Panc1 (cell line): ENCODE measurements at regions not wholly inside any gene's neighbourhood (a gene's known extent, or its start where the extent isn't known, plus 50 kb on each side); places are given as distances from the start of the nearest gene placed in this dataset.

Experiments used
- ATAC-seq: fragments of 200-7000 bp; cut with Tn5 transposase; 2 replicates; pipeline ENCODE4 v1.9.1; 2020; ENCODE audit warnings: mild to moderate bottlenecking, moderate library complexity
- BruUV-seq: library from RNA; stranded (reverse); fragments of 400-500 nt; replicated peaks from 2 replicates; lab custom pipeline; 2021; lab: Mats Ljungman, UMichigan
- CTCF ChIA-PET: fragments of 300-600 bp; sonication (Branson Sonifier 250); formaldehyde crosslinking; loops from one replicate; lab custom pipeline; 2022; ENCODE audit warnings: antibody characterized with exemption; lab: Charles Lee
- POLR2A ChIA-PET: fragments of 300-600 bp; sonication (Branson Sonifier 250); formaldehyde crosslinking; loops from one replicate; lab custom pipeline; 2022; ENCODE audit warnings: antibody characterized with exemption; lab: Charles Lee
- DNase-seq: peaks from one replicate; pipeline ENCODE4 v3.0.0-alpha.2; 2010; ENCODE audit warnings: low read depth, low spot score
- H3K27ac ChIP-seq: 2 replicates; pipeline ENCODE4 v1.5.1; 2011; ENCODE audit warnings: mild to moderate bottlenecking, low read length, inconsistent platforms
- H3K27me3 ChIP-seq: fragments of 200-500 bp; sonication (Bioruptor generic); 2 replicates; pipeline ENCODE4 v1.6.0; 2014; ENCODE audit warnings: low read length, inconsistent platforms; ENCODE audit not compliant: control insufficient read depth, insufficient read depth
- H3K36me3 ChIP-seq: fragments of 200-500 bp; sonication (Bioruptor generic); 2 replicates; pipeline ENCODE4 v1.5.1; 2014; ENCODE audit warnings: inconsistent platforms, mild to moderate bottlenecking, low read length, moderate library complexity; ENCODE audit not compliant: control insufficient read depth, insufficient read depth
- H3K4me1 ChIP-seq: 2 replicates; pipeline ENCODE4 v1.5.1; 2011; ENCODE audit warnings: inconsistent platforms, mild to moderate bottlenecking, low read length, moderate library complexity; ENCODE audit not compliant: control insufficient read depth, insufficient read depth
- H3K4me3 ChIP-seq, 2 experiments: 2 replicates each; pipeline ENCODE4 v1.5.1; 2011 to 2012; ENCODE audit warnings: low read depth in 2 of 2, low read length in 2 of 2, mild to moderate bottlenecking in 2 of 2, inconsistent platforms in 1 of 2, moderate library complexity in 1 of 2
- H3K9me3 ChIP-seq: fragments of 200-500 bp; sonication (Bioruptor generic); 2 replicates; pipeline ENCODE4 v1.5.1; 2014; ENCODE audit warnings: low read depth, mild to moderate bottlenecking, inconsistent platforms, low read length, moderate library complexity; ENCODE audit not compliant: control insufficient read depth, insufficient read depth
- CTCF ChIP-seq: fragments of 450-650 bp; IDR thresholded peaks from 2 replicates; pipeline ENCODE4 v1.5.1; 2017; ENCODE audit warnings: mild to moderate bottlenecking
- POLR2AphosphoS5 ChIP-seq: IDR thresholded peaks from 2 replicates; pipeline ENCODE4 v1.6.1; 2012; ENCODE audit warnings: mild to moderate bottlenecking, low read depth, low read length, moderate library complexity
- SIN3A ChIP-seq: IDR thresholded peaks from 2 replicates; pipeline ENCODE4 v1.6.1; 2012; ENCODE audit warnings: low read depth, mild to moderate bottlenecking, low read length, moderate library complexity, borderline replicate concordance; ENCODE audit not compliant: insufficient read depth
- TCF7L2 ChIP-seq: IDR thresholded peaks from 2 replicates; pipeline ENCODE4 v1.6.1; 2011; ENCODE audit warnings: mild to moderate bottlenecking, low read depth, low read length, inconsistent platforms
- in situ Hi-C: cut with HindIII; loops from 2 replicates; pipeline ENCODE4 v1.10.0; 2016; ENCODE audit warnings: low sequenced_read_pairs, low pct_unique_long_range_greater_than_20kb
- intact Hi-C: fragments of 100-400 bp; cut with micrococcal nuclease; formaldehyde crosslinking; loops from one replicate; pipeline ENCODE4 v1.10.0; 2022; ENCODE audit not compliant: unreplicated experiment
- TF ChIP-seq, protein P1 (sequence below), 2 experiments: IDR thresholded peaks; 2 replicates each; pipeline ENCODE4 v1.6.1; 2011 to 2012; ENCODE audit warnings: low read depth in 2 of 2, control low read depth in 1 of 2, low read length in 1 of 2, mild to moderate bottlenecking in 1 of 2, moderate library complexity in 1 of 2; ENCODE audit not compliant: insufficient read depth in 1 of 2

DNA sequence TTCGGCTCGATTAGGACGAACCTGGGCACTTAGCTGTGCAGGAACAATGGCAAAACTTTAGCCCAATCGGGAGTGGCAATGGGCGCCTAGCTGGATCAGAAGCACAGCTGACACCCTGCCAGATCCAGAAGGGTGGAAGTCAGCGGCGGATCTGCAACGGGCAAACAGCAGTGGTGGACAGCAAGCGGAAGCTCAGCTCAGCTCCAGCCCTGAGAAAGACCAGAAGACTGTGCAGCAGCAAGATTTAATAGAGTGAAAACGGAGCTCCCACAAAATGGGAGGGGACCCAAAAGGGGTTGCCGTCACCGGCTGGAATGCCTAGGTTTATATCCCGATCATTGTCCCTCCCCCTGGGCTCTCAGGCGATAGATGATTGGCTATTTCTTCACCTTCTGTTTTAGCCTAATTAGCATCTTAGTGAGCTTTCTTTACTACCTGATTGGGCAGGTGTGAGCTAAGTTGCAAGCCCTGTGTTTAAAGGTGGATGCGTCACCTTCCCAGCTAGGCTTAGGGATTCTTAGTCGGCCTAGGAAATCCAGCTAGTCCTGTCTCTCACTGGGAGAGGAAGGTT is 1237.9 kb downstream of the CDH12 start:
- Histone ChIP-seq H3K4me1 (no peaks in the 10 kb centered on the region), H3K27ac (no peak overlapping the region), H3K4me3 (no peak overlapping the region), H3K9me3 (no peaks in the 10 kb centered on the region), H3K27me3 (no peaks in the 10 kb centered on the region), H3K36me3 (no peaks in the 10 kb centered on the region)
- no peak for TF ChIP-seq SIN3A
- no peak for TF ChIP-seq TCF7L2
- no peak for TF ChIP-seq POLR2AphosphoS5
- TF ChIP-seq CTCF = no peak
- TF ChIP-seq, protein P1, sequence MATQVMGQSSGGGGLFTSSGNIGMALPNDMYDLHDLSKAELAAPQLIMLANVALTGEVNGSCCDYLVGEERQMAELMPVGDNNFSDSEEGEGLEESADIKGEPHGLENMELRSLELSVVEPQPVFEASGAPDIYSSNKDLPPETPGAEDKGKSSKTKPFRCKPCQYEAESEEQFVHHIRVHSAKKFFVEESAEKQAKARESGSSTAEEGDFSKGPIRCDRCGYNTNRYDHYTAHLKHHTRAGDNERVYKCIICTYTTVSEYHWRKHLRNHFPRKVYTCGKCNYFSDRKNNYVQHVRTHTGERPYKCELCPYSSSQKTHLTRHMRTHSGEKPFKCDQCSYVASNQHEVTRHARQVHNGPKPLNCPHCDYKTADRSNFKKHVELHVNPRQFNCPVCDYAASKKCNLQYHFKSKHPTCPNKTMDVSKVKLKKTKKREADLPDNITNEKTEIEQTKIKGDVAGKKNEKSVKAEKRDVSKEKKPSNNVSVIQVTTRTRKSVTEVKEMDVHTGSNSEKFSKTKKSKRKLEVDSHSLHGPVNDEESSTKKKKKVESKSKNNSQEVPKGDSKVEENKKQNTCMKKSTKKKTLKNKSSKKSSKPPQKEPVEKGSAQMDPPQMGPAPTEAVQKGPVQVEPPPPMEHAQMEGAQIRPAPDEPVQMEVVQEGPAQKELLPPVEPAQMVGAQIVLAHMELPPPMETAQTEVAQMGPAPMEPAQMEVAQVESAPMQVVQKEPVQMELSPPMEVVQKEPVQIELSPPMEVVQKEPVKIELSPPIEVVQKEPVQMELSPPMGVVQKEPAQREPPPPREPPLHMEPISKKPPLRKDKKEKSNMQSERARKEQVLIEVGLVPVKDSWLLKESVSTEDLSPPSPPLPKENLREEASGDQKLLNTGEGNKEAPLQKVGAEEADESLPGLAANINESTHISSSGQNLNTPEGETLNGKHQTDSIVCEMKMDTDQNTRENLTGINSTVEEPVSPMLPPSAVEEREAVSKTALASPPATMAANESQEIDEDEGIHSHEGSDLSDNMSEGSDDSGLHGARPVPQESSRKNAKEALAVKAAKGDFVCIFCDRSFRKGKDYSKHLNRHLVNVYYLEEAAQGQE (IDR thresholded peaks at IDR 0.05; ENCODE audit: insufficient read depth in 1 of 2, low read depth in 2 of 2, low read length in 1 of 2) = no peak
- in situ Hi-C loops (no loop called here), intact Hi-C loops (no loop called here)
- DNase-seq (no peak), ATAC-seq (no peak)
- no TSS peak for BruUV-seq
- CTCF ChIA-PET = no interaction called here
- POLR2A ChIA-PET = no interaction called here

DNA sequence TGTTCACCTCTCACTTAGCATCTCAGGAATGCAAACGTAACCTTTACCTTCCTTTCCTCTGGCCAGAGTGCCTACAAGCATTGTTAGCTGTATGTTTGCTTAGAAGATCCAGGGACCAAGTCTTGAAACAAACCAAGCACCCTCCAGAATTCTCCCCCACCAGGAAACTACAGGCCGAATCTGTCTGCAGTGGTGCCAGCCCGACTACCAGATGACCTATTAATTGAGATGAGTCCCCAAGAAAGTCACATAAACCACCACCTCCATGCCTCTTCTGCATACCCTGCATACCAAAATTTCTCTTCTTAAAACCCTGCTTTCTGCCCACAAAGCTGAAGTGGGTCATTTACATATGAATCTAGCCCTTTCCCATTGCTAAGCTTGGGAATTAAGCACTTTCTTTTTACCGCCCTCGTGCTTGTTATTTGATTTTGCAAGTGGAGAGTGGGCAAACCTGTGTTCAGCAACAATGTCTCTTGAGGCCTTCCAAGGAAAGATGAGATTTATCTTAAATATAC is 1239.1 kb downstream of the CDH12 start:
- CTCF ChIA-PET = no interaction called here
- no peak for DNase-seq
- H3K27me3 ChIP-seq = no peaks in the 10 kb centered on the region
- no peak overlapping the region for H3K4me3 ChIP-seq
- H3K4me1 ChIP-seq = no peaks in the 10 kb centered on the region
- POLR2A ChIA-PET = interaction anchor here (0.6 kb wide), 1 partner anchor 106 kb away, joined by 3 read pairs; no protein-coding TSS in a partner anchor
- H3K27ac ChIP-seq = no peak overlapping the region
- no peaks in the 10 kb centered on the region for H3K9me3 ChIP-seq
- intact Hi-C loops = no loop called here
- in situ Hi-C loops = no loop called here
- no peak for ATAC-seq
- no peaks in the 10 kb centered on the region for H3K36me3 ChIP-seq
- no peak for TF ChIP-seq CTCF
- no peak for TF ChIP-seq POLR2AphosphoS5
- TF ChIP-seq SIN3A = no peak
- TF ChIP-seq, protein P1 (IDR thresholded peaks at IDR 0.05; ENCODE audit: insufficient read depth in 1 of 2, low read depth in 2 of 2, low read length in 1 of 2) = no peak
- no peak for TF ChIP-seq TCF7L2
- no TSS peak for BruUV-seq
